ENCODE measurements at regions not wholly inside any gene's neighbourhood (a gene's known extent, or its start where the extent isn't known, plus 50 kb on each side); places are given as distances from the start of the nearest gene placed in this dataset.

- no peaks in the 10 kb centered on the region for H3K36me3 ChIP-seq (ENCODE audit: control insufficient read depth in 1 of 2, insufficient read depth in 2 of 2, low read length in 2 of 2)
- H2AFZ ChIP-seq (ENCODE audit: insufficient read depth, low read length, poor library complexity), result no peak overlapping the region
- no peak for DNase-seq
- no peak overlapping the region for H3K18ac ChIP-seq (ENCODE audit: low read length)
- H2BK5ac ChIP-seq (ENCODE audit: low read depth, low read length, poor library complexity), result no peak overlapping the region
- no peaks in the 10 kb centered on the region for H3K79me2 ChIP-seq (ENCODE audit: control insufficient read depth, insufficient read depth, low read length, poor library complexity)
- no peak overlapping the region for H2BK12ac ChIP-seq (ENCODE audit: low read length)
- no peak overlapping the region for H3K4me3 ChIP-seq (ENCODE audit: low read depth, low read length)
- no peaks in the 10 kb centered on the region for H3K27me3 ChIP-seq (ENCODE audit: insufficient read depth, low read length)
- H3K79me1 ChIP-seq (ENCODE audit: low read length), result no peaks in the 10 kb centered on the region
- no peaks in the 10 kb centered on the region for H3K4me1 ChIP-seq (ENCODE audit: control insufficient read depth in 1 of 2, insufficient read depth in 2 of 2, low read length in 2 of 2)
- H2AK5ac ChIP-seq (ENCODE audit: low read length), result no peak overlapping the region
- H4K91ac ChIP-seq (ENCODE audit: low read depth, low read length), result no peak overlapping the region
- no peak overlapping the region for H3K4me2 ChIP-seq (ENCODE audit: low read length)
- WGBS (ENCODE audit: extremely low coverage, insufficient coverage, insufficient read length), result no CpG with 5 or more reads among the region's 6 CpGs
- no peak overlapping the region for H3K27ac ChIP-seq (ENCODE audit: low read depth, low read length)
- no peak overlapping the region for H4K8ac ChIP-seq (ENCODE audit: low read depth, low read length)
- no peak overlapping the region for H3K14ac ChIP-seq (ENCODE audit: low read length)
- H3K9me3 ChIP-seq (ENCODE audit: insufficient read depth, low read depth, low read length), result no peaks in the 10 kb centered on the region
- no peak overlapping the region for H2BK120ac ChIP-seq (ENCODE audit: insufficient read depth, low read length, poor library complexity)
- H3K4ac ChIP-seq (ENCODE audit: low read depth, low read length), result no peak overlapping the region
- no peak overlapping the region for H3K23ac ChIP-seq (ENCODE audit: low read length)
- no peak overlapping the region for H3K9ac ChIP-seq (ENCODE audit: low read length)
- H4K12ac ChIP-seq (ENCODE audit: low read depth, low read length), result no peak overlapping the region
Measured at GRCh38 chr14:98548071-98548686, 723.8 kb downstream of the BCL11B start.

GRCh38 chr14:98551028-98551427 lies 721.0 kb downstream of the BCL11B start:
- no peak overlapping the region for H2BK5ac ChIP-seq (ENCODE audit: low read depth, low read length, poor library complexity)
- no peak for DNase-seq
- H3K27ac ChIP-seq (ENCODE audit: low read depth, low read length), result no peak overlapping the region
- no peak overlapping the region for H3K4ac ChIP-seq (ENCODE audit: low read depth, low read length)
- H3K36me3 ChIP-seq (ENCODE audit: control insufficient read depth in 1 of 2, insufficient read depth in 2 of 2, low read length in 2 of 2), result no peaks in the 10 kb centered on the region
- H4K91ac ChIP-seq (ENCODE audit: low read depth, low read length), result no peak overlapping the region
- no peak overlapping the region for H3K23ac ChIP-seq (ENCODE audit: low read length)
- no peaks in the 10 kb centered on the region for H3K9me3 ChIP-seq (ENCODE audit: insufficient read depth, low read depth, low read length)
- no peaks in the 10 kb centered on the region for H3K27me3 ChIP-seq (ENCODE audit: insufficient read depth, low read length)
- no peak overlapping the region for H3K9ac ChIP-seq (ENCODE audit: low read length)
- no peak overlapping the region for H2AK5ac ChIP-seq (ENCODE audit: low read length)
- H3K4me1 ChIP-seq (ENCODE audit: control insufficient read depth in 1 of 2, insufficient read depth in 2 of 2, low read length in 2 of 2), result no peaks in the 10 kb centered on the region
- WGBS (ENCODE audit: extremely low coverage, insufficient coverage, insufficient read length), result no CpG with 5 or more reads among the region's 5 CpGs
- H3K4me3 ChIP-seq (ENCODE audit: low read depth, low read length), result no peak overlapping the region
- H3K14ac ChIP-seq (ENCODE audit: low read length), result no peak overlapping the region
- H2BK12ac ChIP-seq (ENCODE audit: low read length), result no peak overlapping the region
- H3K18ac ChIP-seq (ENCODE audit: low read length), result no peak overlapping the region
- no peak overlapping the region for H2AFZ ChIP-seq (ENCODE audit: insufficient read depth, low read length, poor library complexity)
- no peak overlapping the region for H2BK120ac ChIP-seq (ENCODE audit: insufficient read depth, low read length, poor library complexity)
- no peak overlapping the region for H4K8ac ChIP-seq (ENCODE audit: low read depth, low read length)
- no peaks in the 10 kb centered on the region for H3K79me1 ChIP-seq (ENCODE audit: low read length)
- no peak overlapping the region for H4K12ac ChIP-seq (ENCODE audit: low read depth, low read length)
- no peak overlapping the region for H3K4me2 ChIP-seq (ENCODE audit: low read length)
- no peaks in the 10 kb centered on the region for H3K79me2 ChIP-seq (ENCODE audit: control insufficient read depth, insufficient read depth, low read length, poor library complexity)

GRCh38 chr14:98555440-98555839 lies 716.6 kb downstream of the BCL11B start:
- H2BK120ac ChIP-seq (ENCODE audit: insufficient read depth, low read length, poor library complexity), result no peak overlapping the region
- no CpG with 5 or more reads among the region's 1 CpG for WGBS (ENCODE audit: extremely low coverage, insufficient coverage, insufficient read length)

GRCh38 chr14:98564006-98564405 lies 708.0 kb downstream of the BCL11B start:
- no peak for DNase-seq
- Histone ChIP-seq H2AFZ (ENCODE audit: insufficient read depth, low read length, poor library complexity) (no peak overlapping the region), H3K27me3 (ENCODE audit: insufficient read depth, low read length) (no peaks in the 10 kb centered on the region), H3K27ac (ENCODE audit: low read depth, low read length) (no peak overlapping the region), H3K79me2 (ENCODE audit: control insufficient read depth, insufficient read depth, low read length, poor library complexity) (no peaks in the 10 kb centered on the region), H3K36me3 (ENCODE audit: control insufficient read depth in 1 of 2, insufficient read depth in 2 of 2, low read length in 2 of 2) (no peaks in the 10 kb centered on the region), H3K4me3 (ENCODE audit: low read depth, low read length) (no peak overlapping the region), H2BK5ac (ENCODE audit: low read depth, low read length, poor library complexity) (no peak overlapping the region), H2BK12ac (ENCODE audit: low read length) (no peak overlapping the region), H3K18ac (ENCODE audit: low read length) (no peak overlapping the region), H3K23ac (ENCODE audit: low read length) (no peak overlapping the region), H3K4ac (ENCODE audit: low read depth, low read length) (no peak overlapping the region), H3K9me3 (ENCODE audit: insufficient read depth, low read depth, low read length) (no peaks in the 10 kb centered on the region), H4K91ac (ENCODE audit: low read depth, low read length) (no peak overlapping the region), H2AK5ac (ENCODE audit: low read length) (no peak overlapping the region), H4K8ac (ENCODE audit: low read depth, low read length) (no peak overlapping the region), H3K79me1 (ENCODE audit: low read length) (no peaks in the 10 kb centered on the region), H3K4me1 (ENCODE audit: control insufficient read depth in 1 of 2, insufficient read depth in 2 of 2, low read length in 2 of 2) (no peaks in the 10 kb centered on the region), H3K14ac (ENCODE audit: low read length) (no peak overlapping the region), H3K4me2 (ENCODE audit: low read length) (no peak overlapping the region), H4K12ac (ENCODE audit: low read depth, low read length) (no peak overlapping the region), H3K9ac (ENCODE audit: low read length) (no peak overlapping the region), H2BK120ac (ENCODE audit: insufficient read depth, low read length, poor library complexity) (no peak overlapping the region)
- no CpG with 5 or more reads among the region's 5 CpGs for WGBS (ENCODE audit: extremely low coverage, insufficient coverage, insufficient read length)

More at GRCh38 chr14:98555440-98555839, 716.6 kb downstream of the BCL11B start:
- no peaks in the 10 kb centered on the region for H3K79me1 ChIP-seq (ENCODE audit: low read length)
- no peak overlapping the region for H3K4ac ChIP-seq (ENCODE audit: low read depth, low read length)
- H3K9me3 ChIP-seq (ENCODE audit: insufficient read depth, low read depth, low read length), result no peaks in the 10 kb centered on the region
- H4K12ac ChIP-seq (ENCODE audit: low read depth, low read length), result no peak overlapping the region
- H3K18ac ChIP-seq (ENCODE audit: low read length), result no peak overlapping the region
- H3K4me1 ChIP-seq (ENCODE audit: control insufficient read depth in 1 of 2, insufficient read depth in 2 of 2, low read length in 2 of 2), result no peaks in the 10 kb centered on the region
- no peak overlapping the region for H2BK5ac ChIP-seq (ENCODE audit: low read depth, low read length, poor library complexity)
- no peak overlapping the region for H3K23ac ChIP-seq (ENCODE audit: low read length)
- no peak overlapping the region for H2BK12ac ChIP-seq (ENCODE audit: low read length)
- no peak overlapping the region for H4K8ac ChIP-seq (ENCODE audit: low read depth, low read length)
- H4K91ac ChIP-seq (ENCODE audit: low read depth, low read length), result no peak overlapping the region
- H3K14ac ChIP-seq (ENCODE audit: low read length), result no peak overlapping the region
- no peak overlapping the region for H3K9ac ChIP-seq (ENCODE audit: low read length)
- H3K36me3 ChIP-seq (ENCODE audit: control insufficient read depth in 1 of 2, insufficient read depth in 2 of 2, low read length in 2 of 2), result no peaks in the 10 kb centered on the region
- no peak overlapping the region for H2AK5ac ChIP-seq (ENCODE audit: low read length)
- no peak overlapping the region for H3K27ac ChIP-seq (ENCODE audit: low read depth, low read length)
- H3K79me2 ChIP-seq (ENCODE audit: control insufficient read depth, insufficient read depth, low read length, poor library complexity), result no peaks in the 10 kb centered on the region
- no peak overlapping the region for H2AFZ ChIP-seq (ENCODE audit: insufficient read depth, low read length, poor library complexity)
- DNase-seq, result no peak
- H3K4me3 ChIP-seq (ENCODE audit: low read depth, low read length), result no peak overlapping the region
- H3K27me3 ChIP-seq (ENCODE audit: insufficient read depth, low read length), result no peaks in the 10 kb centered on the region
- no peak overlapping the region for H3K4me2 ChIP-seq (ENCODE audit: low read length)
